ENCODE measurements at regions not wholly inside any gene's neighbourhood (a gene's known extent, or its start where the extent isn't known, plus 50 kb on each side); places are given as distances from the start of the nearest gene placed in this dataset.

DNA sequence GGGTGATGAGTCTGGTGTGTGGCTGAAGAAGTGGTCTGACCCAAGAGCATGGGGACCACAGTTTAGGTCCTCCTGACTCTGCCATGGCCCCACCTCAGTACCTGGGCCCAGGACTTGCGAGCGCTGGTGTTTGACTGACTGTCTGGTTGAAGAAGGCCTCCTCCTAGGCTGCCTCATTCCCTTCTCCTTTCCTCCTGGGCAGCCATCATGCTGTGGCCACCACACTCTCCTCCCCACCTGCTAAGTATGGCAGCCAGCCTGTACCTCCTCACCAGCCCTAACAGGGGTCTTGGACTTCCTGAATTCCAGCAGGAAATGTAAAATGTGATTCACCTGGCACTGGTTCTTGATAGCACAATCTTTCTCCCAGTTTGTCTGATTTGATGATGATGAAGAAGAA lies 156.8 kb upstream of the GPR26 start:
- H3K9me3 Mint-ChIP-seq = no peaks in the 10 kb centered on the region
- intact Hi-C loops (cut with micrococcal nuclease) = no loop called here
- no peak overlapping the region for H3K4me3 Mint-ChIP-seq
- no peaks in the 10 kb centered on the region for H3K4me1 Mint-ChIP-seq
- no peak for DNase-seq
- H3K27ac Mint-ChIP-seq = no peak overlapping the region
- no peaks in the 10 kb centered on the region for H3K36me3 Mint-ChIP-seq (ENCODE audit: low read depth)
- H3K27me3 Mint-ChIP-seq = no peaks in the 10 kb centered on the region

DNA sequence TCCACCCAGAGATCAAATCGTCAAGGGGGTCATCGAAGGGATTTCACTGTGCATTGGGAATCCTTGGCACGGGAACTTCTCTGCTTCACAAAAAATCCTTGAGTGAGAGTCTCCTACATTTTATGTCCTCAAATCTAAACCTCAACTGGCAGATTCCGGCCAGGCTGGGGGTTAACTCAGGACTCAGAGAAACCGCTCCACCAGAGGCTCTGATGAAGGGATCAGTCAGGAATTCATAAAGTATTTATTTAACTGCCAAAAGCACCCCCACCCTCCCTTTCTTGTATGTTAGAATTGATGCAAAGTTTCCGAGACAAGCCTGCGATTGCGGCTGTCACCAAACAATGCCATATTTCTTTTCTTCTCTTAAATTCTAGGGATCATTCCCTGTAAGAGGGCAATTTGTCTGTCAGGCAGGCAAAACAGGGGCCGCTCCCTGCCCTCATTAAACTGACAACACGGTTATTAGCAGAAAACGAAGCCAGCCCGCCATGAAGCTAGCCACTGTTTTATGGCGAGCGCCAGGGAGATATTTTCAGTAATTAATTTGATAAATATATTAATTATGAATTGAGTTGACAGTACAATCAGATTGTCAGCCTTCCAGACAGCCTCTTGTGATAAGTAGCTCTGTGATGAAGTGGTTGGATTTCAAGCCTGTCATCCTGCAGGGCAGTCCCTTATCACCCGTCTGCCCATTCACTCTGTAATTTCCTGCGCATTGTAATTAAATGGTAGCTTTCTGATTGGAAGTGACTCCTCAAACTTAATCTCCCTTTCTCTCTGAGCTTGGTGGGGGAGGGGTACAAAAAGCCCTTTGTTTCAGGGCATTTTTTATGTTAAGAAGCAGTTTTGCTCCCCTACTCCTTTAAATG lies 153.0 kb upstream of the GPR26 start:
- Mint-ChIP-seq H3K27ac (no peak overlapping the region), H3K4me1 (no peaks in the 10 kb centered on the region), H3K9me3 (no peaks in the 10 kb centered on the region), H3K36me3 (ENCODE audit: low read depth) (no peaks in the 10 kb centered on the region), H3K4me3 (no peak overlapping the region), H3K27me3 (peaks cover 2% of the 10 kb centered on the region)
- DNase-seq = no peak
- intact Hi-C loops (cut with micrococcal nuclease) = no loop called here

DNA sequence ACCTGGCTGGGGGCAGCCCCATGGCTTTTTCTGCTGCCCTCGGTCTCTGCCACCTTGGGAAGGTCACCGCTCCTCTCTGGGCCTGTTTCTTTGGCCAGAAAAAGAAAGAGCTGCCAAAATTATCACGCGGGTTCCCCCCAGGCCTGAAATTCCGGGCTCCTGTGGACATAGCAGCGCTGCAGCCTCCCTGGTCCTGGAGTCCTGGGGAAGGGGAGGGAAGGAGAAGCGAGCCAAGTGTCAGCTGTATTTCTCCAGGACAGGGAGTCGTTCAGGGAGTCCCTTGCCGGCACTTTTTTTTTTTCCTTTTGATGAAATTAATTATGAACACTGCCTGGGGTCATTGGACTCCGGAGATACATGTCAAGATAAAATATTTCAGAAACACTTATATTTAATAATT lies 152.3 kb upstream of the GPR26 start:
- intact Hi-C loops (cut with micrococcal nuclease) = no loop called here
- no peaks in the 10 kb centered on the region for H3K9me3 Mint-ChIP-seq

DNA sequence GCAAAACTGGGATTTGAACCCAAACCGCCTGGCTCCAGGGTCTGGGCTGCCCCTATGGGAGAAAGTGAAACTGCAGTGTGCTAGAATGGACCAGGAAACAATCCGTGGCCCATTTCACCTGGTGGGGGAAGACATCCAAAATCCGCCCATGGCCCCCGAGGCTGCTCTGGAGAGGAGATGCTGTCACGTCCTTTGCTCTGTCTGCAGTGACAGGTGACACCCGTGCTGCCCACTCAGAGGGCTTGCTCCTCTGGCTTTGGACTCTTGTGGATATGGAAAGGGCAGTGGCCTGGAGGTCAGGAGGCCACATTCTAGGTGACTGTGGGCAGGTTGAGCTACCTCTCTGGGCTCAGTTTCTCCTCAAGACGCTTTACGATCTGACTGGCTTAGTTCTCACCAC lies 151.2 kb upstream of the GPR26 start:
- intact Hi-C loops (cut with micrococcal nuclease) = no loop called here
- H3K27ac Mint-ChIP-seq = no peak overlapping the region
- H3K4me3 Mint-ChIP-seq = no peak overlapping the region
- no peak for DNase-seq
- H3K4me1 Mint-ChIP-seq = no peaks in the 10 kb centered on the region
- no peaks in the 10 kb centered on the region for H3K9me3 Mint-ChIP-seq
- H3K36me3 Mint-ChIP-seq (ENCODE audit: low read depth) = no peaks in the 10 kb centered on the region
- peaks cover 2% of the 10 kb centered on the region for H3K27me3 Mint-ChIP-seq

More for the DNA sequence above, 152.3 kb upstream of the GPR26 start:
- H3K36me3 Mint-ChIP-seq (ENCODE audit: low read depth) = no peaks in the 10 kb centered on the region
- no peak overlapping the region for H3K27ac Mint-ChIP-seq
- H3K27me3 Mint-ChIP-seq = peaks cover 2% of the 10 kb centered on the region
- DNase-seq = no peak
- H3K4me1 Mint-ChIP-seq = no peaks in the 10 kb centered on the region
- H3K4me3 Mint-ChIP-seq = no peak overlapping the region

DNA sequence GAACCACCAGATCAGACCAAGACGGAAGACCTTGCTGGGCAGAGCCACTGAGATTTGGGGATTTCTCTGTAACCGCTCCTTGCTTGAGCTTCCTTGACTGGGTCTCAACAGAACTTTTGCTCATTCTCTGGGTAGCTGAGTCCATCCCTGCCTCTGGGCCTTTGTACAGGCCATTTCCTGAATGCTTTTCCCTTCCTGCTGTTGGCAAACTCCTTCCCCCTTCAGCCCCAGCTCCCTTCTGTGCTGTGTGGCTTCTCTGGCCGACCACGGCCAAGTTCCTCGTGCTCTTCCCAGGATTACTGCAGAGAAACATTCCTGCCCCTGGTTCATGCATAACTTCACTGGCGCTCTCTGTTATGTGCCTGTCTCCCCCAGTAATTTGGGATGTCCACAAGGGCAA lies 150.5 kb upstream of the GPR26 start:
- Mint-ChIP-seq H3K4me1 (no peaks in the 10 kb centered on the region), H3K27me3 (peaks cover 2% of the 10 kb centered on the region), H3K36me3 (ENCODE audit: low read depth) (no peaks in the 10 kb centered on the region), H3K4me3 (no peak overlapping the region), H3K9me3 (no peaks in the 10 kb centered on the region), H3K27ac (no peak overlapping the region)
- intact Hi-C loops (cut with micrococcal nuclease) = no loop called here
- no peak for DNase-seq

DNA sequence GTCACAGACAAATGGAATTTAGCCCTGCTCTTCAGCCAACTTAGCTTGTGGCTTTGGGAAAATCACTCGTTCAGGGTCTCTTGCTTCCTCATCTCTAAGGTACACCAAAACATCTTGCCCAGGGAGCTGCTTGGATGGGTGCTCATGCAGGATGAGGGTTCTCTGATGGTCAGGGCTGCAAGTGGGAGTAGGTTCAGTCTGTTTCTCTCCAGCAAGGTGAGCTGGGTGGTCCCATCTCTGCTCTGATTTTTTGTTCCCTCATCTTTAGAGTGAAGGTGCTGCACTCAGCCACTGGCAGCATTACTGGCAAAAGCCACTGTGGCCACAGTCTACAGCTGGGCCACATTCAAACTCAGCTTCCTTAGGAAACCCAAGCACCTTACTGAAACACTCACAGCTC lies 149.9 kb upstream of the GPR26 start:
- no peaks in the 10 kb centered on the region for H3K4me1 Mint-ChIP-seq
- no peak overlapping the region for H3K27ac Mint-ChIP-seq
- DNase-seq = no peak
- H3K9me3 Mint-ChIP-seq = no peaks in the 10 kb centered on the region
- H3K4me3 Mint-ChIP-seq = no peak overlapping the region
- H3K36me3 Mint-ChIP-seq (ENCODE audit: low read depth) = no peaks in the 10 kb centered on the region
- H3K27me3 Mint-ChIP-seq = peaks cover 2% of the 10 kb centered on the region
- intact Hi-C loops (cut with micrococcal nuclease) = no loop called here

DNA sequence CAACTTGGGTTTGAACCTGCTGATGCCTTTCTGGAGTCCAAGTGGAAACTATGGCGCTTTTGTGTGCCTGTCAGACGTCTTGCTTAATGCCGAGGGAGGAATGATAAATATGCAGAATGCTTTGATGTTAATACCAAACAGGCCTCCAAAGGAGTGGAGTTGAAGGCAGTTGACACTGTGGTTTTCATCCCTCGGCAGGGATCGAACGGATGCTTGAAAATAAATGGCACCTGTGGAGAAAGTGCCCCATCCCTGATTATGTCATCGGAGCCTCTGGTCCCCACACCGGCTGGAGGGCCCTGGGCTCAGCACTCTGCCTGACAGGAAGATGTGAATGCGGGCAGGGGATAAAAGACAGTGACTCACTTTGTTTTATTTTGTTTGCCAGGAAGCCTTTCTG lies 148.7 kb upstream of the GPR26 start:
- Mint-ChIP-seq H3K27me3 (peaks cover 2% of the 10 kb centered on the region), H3K36me3 (ENCODE audit: low read depth) (no peaks in the 10 kb centered on the region)

DNA sequence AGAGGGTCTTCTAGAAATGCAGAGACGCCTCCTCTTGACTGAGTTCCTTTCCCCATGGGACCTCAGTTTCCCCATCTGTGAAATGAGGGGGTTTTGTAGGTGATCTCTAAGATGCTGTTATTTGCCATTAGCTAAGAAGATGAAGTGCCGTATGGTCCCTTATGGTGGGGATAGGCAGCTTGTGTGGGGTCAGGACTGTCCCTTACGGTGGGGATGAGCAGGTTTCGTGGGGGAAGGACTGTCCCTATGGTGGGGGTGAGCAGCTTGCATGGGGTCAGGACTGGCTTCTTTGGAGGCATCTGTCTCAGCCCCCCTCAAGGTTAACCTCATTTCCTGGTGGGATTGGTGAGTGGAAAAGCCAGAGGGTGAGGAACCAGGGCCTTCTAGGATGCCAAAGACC lies 148.3 kb upstream of the GPR26 start:
- intact Hi-C loops (cut with micrococcal nuclease) = no loop called here
- no peaks in the 10 kb centered on the region for H3K9me3 Mint-ChIP-seq
- no peak overlapping the region for H3K27ac Mint-ChIP-seq
- no peaks in the 10 kb centered on the region for H3K36me3 Mint-ChIP-seq (ENCODE audit: low read depth)
- peaks cover 2% of the 10 kb centered on the region for H3K27me3 Mint-ChIP-seq
- no peaks in the 10 kb centered on the region for H3K4me1 Mint-ChIP-seq
- no peak overlapping the region for H3K4me3 Mint-ChIP-seq
- DNase-seq = no peak

More for the DNA sequence above, 148.7 kb upstream of the GPR26 start:
- H3K4me3 Mint-ChIP-seq = no peak overlapping the region
- H3K9me3 Mint-ChIP-seq = no peaks in the 10 kb centered on the region
- DNase-seq = no peak
- intact Hi-C loops (cut with micrococcal nuclease) = no loop called here
- H3K4me1 Mint-ChIP-seq = no peaks in the 10 kb centered on the region
- no peak overlapping the region for H3K27ac Mint-ChIP-seq

DNA sequence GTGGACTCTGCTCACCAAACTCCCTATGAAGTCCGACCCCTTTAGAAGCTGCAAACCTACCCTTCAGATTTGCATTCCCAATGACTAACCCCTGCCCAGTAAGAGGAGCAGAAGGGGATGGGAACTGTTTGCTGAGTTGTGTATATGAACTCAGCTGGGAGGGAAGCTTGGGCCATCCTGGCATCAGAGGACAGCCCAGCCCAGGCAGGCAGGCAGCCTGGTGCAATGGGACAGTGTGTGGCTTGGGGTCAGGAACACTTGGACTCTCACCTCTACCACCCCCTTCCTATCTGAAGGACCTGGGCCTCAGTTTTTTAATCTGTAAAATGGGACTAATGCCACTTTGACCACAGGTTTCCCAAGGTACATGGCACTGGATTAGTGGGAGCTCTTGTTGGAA lies 147.4 kb upstream of the GPR26 start:
- DNase-seq = no peak
- Mint-ChIP-seq H3K27ac (no peak overlapping the region), H3K9me3 (no peaks in the 10 kb centered on the region), H3K36me3 (ENCODE audit: low read depth) (no peaks in the 10 kb centered on the region), H3K27me3 (peaks cover 2% of the 10 kb centered on the region), H3K4me1 (no peaks in the 10 kb centered on the region), H3K4me3 (no peak overlapping the region)
- intact Hi-C loops (cut with micrococcal nuclease) = no loop called here

DNA sequence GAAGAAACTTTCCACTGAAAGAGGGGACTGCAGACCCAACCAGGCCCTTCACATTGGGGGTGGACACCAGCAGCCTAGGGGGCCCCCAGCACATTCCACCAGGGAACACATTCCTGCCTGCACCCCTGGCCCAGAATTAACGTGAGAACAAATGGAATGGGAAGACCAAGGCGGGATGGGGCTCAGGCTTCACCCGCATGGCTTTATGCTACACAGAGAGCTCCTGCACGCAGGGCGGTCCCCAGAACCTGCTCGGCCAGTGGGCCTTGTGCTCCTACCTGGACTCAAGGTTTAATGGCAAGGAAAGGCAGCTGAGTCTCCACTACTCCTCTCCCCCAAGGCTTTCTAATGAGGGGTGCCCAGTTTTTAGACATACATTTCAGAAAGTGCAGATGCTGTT lies 146.3 kb upstream of the GPR26 start:
- peaks cover 2% of the 10 kb centered on the region for H3K27me3 Mint-ChIP-seq
- intact Hi-C loops (cut with micrococcal nuclease) = no loop called here
- H3K27ac Mint-ChIP-seq = no peak overlapping the region
- DNase-seq = no peak
- no peak overlapping the region for H3K4me3 Mint-ChIP-seq
- H3K4me1 Mint-ChIP-seq = no peaks in the 10 kb centered on the region
- no peaks in the 10 kb centered on the region for H3K9me3 Mint-ChIP-seq
- no peaks in the 10 kb centered on the region for H3K36me3 Mint-ChIP-seq (ENCODE audit: low read depth)

DNA sequence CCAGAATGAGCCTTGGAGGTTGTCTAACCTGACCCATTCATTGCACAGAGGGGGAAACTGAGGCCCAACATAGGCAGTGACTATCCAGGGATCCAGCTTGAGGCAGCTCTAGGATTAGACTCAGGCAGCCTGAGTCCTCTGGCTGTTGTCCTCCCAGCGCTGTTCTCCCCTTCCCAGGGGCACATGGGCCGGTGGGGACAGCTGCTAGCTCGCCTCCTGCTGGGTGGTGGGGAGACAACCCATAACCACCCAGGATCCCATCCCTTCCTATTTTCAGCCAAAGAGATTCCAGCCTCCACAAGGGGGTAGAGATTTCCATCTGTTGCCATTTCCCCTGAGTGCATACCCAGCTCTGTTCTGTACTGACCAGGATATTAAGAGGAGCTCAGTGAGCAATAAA lies 145.1 kb upstream of the GPR26 start:
- Mint-ChIP-seq H3K9me3 (no peaks in the 10 kb centered on the region), H3K4me3 (no peak overlapping the region), H3K27me3 (no peaks in the 10 kb centered on the region)

DNA sequence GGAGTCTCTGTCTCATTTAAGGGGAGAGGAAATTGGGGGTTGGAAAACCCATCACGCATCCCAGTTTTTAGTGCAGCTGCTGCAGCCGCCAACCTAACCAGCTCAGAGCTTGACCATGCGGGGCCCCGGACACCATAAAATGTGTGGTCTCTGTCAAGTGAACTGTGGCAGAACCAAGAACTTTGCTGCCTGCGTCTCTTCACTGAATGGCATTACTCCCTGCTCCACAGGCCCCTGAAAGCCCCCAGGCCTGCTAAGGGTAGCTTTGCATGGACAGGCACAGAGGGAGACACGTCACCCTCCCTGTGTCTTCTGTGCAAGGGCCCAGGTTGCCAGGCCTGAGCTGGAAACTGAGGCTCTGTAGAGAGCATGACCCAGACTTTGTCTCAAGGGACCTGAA lies 144.6 kb upstream of the GPR26 start:
- no peak overlapping the region for H3K4me3 Mint-ChIP-seq
- no peak overlapping the region for H3K27ac Mint-ChIP-seq
- no peaks in the 10 kb centered on the region for H3K36me3 Mint-ChIP-seq (ENCODE audit: low read depth)
- no peaks in the 10 kb centered on the region for H3K4me1 Mint-ChIP-seq
- no peak for DNase-seq
- intact Hi-C loops (cut with micrococcal nuclease) = no loop called here
- no peaks in the 10 kb centered on the region for H3K9me3 Mint-ChIP-seq
- no peaks in the 10 kb centered on the region for H3K27me3 Mint-ChIP-seq

More for the DNA sequence above, 145.1 kb upstream of the GPR26 start:
- DNase-seq = no peak
- Mint-ChIP-seq H3K4me1 (no peaks in the 10 kb centered on the region), H3K27ac (no peak overlapping the region), H3K36me3 (ENCODE audit: low read depth) (no peaks in the 10 kb centered on the region)
- intact Hi-C loops (cut with micrococcal nuclease) = no loop called here

DNA sequence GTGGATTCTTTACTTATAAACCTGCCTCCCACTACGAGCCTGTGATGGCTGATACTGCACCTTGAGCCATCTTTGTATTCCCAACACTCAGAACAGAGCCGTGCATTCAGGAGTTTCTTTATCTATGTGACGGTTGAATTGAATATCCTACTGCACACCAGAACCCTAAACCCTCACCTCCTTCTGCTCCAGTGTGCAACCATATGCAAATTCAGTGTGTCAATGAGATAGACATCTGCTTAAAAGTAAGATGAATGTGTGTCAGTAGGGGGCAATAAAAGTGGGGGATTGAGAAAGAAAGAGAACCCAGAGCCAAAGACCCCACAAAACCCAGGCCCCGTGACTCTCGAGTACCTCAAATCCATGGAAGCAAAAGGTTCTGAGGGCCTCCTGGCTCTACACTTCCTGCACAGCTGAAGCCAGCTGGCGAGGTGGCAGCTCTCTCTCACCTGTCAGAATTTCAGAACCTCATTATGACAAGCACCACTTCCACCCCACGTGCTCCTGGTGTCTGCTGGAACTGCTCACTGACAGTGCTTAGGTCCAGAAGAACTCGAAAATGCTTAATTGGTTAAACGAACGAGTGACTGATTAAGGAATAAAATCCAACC lies 143.3 kb upstream of the GPR26 start:
- intact Hi-C loops (cut with micrococcal nuclease) = no loop called here
- no peak overlapping the region for H3K4me3 Mint-ChIP-seq
- DNase-seq = no peak

DNA sequence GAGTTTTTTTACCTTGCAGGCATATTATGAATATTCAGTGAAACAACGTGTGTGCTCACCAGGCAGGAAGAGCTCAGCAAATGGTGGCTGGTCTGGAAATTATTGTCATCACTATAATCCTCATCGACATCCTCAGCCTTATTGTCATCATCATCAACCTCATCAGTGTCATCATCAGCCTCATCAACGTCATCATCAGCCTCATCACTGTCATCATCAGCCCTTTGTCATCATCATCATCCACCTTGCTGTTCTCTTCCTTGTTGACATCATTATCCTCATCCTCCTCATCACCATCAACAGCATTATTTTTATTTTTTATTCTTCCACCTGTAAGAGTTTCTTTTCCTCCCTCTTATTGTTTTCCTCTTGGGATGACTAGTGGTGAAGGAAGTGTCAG lies 142.3 kb upstream of the GPR26 start:
- DNase-seq = no peak
- Mint-ChIP-seq H3K4me3 (no peak overlapping the region), H3K27me3 (no peaks in the 10 kb centered on the region), H3K4me1 (no peaks in the 10 kb centered on the region), H3K9me3 (no peaks in the 10 kb centered on the region), H3K27ac (no peak overlapping the region), H3K36me3 (ENCODE audit: low read depth) (no peaks in the 10 kb centered on the region)
- intact Hi-C loops (cut with micrococcal nuclease) = no loop called here

More for the DNA sequence above, 143.3 kb upstream of the GPR26 start:
- no peaks in the 10 kb centered on the region for H3K36me3 Mint-ChIP-seq (ENCODE audit: low read depth)
- no peaks in the 10 kb centered on the region for H3K27me3 Mint-ChIP-seq
- no peak overlapping the region for H3K27ac Mint-ChIP-seq
- H3K4me1 Mint-ChIP-seq = no peaks in the 10 kb centered on the region
- no peaks in the 10 kb centered on the region for H3K9me3 Mint-ChIP-seq

Measured in activated CD4-positive, alpha-beta T cell treated with anti-CD3 and anti-CD28 coated beads, Interleukin-2, amount 10 ng/mL, durations not matched to agents 24 days and 14 days (primary cell).